Nephron progenitor cell (in vitro differentiated cells): ENCODE measurements at regions not wholly inside any gene's neighbourhood (a gene's known extent, or its start where the extent isn't known, plus 50 kb on each side); places are given as distances from the start of the nearest gene placed in this dataset.

Experiments
- DNase-seq: peaks from one replicate; pipeline ENCODE4 v3.0.0; 2021
- H3K27ac Mint-ChIP-seq: 2 replicates; pipeline ENCODE4 v1.8.0; 2021; ENCODE audit warnings: mild to moderate bottlenecking, moderate library complexity, mixed read lengths
- H3K27me3 Mint-ChIP-seq: 2 replicates; pipeline ENCODE4 v1.8.0; 2021; ENCODE audit warnings: mild to moderate bottlenecking, low read depth, mixed read lengths; ENCODE audit not compliant: poor library complexity
- H3K36me3 Mint-ChIP-seq: 2 replicates; pipeline ENCODE4 v1.8.0; 2021; ENCODE audit warnings: low read depth, mixed read lengths
- H3K4me1 Mint-ChIP-seq: 2 replicates; pipeline ENCODE4 v1.8.0; 2021; ENCODE audit warnings: mixed read lengths
- H3K4me3 Mint-ChIP-seq: 2 replicates; pipeline ENCODE4 v1.8.0; 2021; ENCODE audit warnings: mild to moderate bottlenecking, moderate library complexity, mixed read lengths
- H3K9me3 Mint-ChIP-seq: 2 replicates; pipeline ENCODE4 v1.8.0; 2021; ENCODE audit warnings: mild to moderate bottlenecking, moderate library complexity, mixed read lengths
- TF ChIP-seq, protein P1 (sequence below): fragments of 200-600 bp; sonication (generic); IDR thresholded peaks from 2 replicates; pipeline ENCODE4 v1.5.0; 2021; ENCODE audit warnings: antibody characterized with exemption

DNA sequence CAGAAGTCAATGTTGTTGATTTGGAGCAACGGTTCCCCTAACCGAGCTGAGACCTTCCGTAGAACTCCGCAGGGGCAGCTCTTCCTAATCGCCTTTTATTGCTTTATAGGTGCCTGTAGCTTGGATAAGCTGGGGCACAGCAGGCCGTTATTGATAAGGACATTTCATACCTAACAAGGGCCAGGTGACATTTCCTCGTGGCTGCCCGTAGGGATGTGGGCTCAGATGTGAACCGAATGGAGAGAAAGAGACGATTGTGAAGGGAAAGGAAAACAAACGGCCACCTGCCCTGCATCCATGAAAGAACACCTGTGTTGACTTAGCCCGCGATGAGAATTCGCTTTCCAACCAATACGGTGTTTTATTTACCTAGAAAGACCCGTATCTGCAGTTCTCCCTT is 53.3 kb upstream of the DACT2 start:
- peaks cover 5% of the 10 kb centered on the region for H3K27me3 Mint-ChIP-seq
- no peak overlapping the region for H3K27ac Mint-ChIP-seq
- no peak for DNase-seq
- H3K9me3 Mint-ChIP-seq: peaks cover under 1% of the 10 kb centered on the region
- no peak overlapping the region for H3K4me3 Mint-ChIP-seq
- peaks cover 40% of the 10 kb centered on the region for H3K4me1 Mint-ChIP-seq
- H3K36me3 Mint-ChIP-seq: no peaks in the 10 kb centered on the region
- TF ChIP-seq, protein P1, sequence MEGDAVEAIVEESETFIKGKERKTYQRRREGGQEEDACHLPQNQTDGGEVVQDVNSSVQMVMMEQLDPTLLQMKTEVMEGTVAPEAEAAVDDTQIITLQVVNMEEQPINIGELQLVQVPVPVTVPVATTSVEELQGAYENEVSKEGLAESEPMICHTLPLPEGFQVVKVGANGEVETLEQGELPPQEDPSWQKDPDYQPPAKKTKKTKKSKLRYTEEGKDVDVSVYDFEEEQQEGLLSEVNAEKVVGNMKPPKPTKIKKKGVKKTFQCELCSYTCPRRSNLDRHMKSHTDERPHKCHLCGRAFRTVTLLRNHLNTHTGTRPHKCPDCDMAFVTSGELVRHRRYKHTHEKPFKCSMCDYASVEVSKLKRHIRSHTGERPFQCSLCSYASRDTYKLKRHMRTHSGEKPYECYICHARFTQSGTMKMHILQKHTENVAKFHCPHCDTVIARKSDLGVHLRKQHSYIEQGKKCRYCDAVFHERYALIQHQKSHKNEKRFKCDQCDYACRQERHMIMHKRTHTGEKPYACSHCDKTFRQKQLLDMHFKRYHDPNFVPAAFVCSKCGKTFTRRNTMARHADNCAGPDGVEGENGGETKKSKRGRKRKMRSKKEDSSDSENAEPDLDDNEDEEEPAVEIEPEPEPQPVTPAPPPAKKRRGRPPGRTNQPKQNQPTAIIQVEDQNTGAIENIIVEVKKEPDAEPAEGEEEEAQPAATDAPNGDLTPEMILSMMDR: no peak

DNA sequence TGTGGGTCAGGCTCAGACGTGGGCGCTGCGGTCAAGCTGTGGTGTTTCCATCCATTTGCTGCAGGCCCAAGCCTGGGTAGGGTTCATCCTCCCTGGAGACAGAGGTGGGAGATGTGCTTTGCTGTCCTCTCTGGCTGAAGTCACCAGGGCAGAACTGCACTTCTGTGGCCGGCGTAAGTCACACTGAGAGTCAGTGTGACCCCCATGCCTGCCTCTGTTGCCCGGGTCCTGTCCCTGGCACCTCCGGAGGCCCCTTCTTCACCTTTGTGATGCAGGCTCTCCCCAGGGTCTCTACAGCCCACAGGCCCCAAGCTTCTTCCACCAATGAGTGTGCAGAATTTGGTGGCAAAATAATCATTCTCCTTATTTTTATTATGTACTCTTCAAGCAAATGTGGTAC is 53.8 kb upstream of the DACT2 start:
- H3K4me3 Mint-ChIP-seq: no peak overlapping the region
- peaks cover 5% of the 10 kb centered on the region for H3K27me3 Mint-ChIP-seq
- TF ChIP-seq, protein P1: no peak
- no peaks in the 10 kb centered on the region for H3K36me3 Mint-ChIP-seq
- H3K27ac Mint-ChIP-seq: no peak overlapping the region
- peaks cover 5% of the 10 kb centered on the region for H3K9me3 Mint-ChIP-seq
- H3K4me1 Mint-ChIP-seq: peaks cover 42% of the 10 kb centered on the region
- no peak for DNase-seq

DNA sequence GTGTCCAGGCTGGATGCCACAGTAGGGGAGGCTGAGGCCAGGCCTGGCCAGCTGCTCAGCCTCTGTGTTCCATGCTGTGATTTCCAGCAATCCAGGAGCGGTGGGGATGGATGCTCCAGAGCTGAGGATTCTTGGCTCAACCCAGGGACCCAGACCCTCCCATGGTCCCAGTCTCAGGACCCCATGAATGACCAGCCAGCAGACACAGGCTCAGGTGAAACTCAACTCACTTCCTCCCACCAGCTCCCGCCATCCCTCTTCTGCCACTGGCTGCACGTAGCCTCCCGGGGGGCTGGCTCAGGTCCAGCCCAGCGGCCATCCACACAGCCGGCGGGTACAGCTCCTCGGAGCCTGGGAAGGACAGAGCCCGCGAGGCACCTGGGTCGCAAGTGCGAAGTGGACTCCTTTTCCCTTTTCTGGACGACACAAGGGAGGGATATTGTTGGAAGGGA is 54.5 kb upstream of the DACT2 start:
- H3K36me3 Mint-ChIP-seq: no peaks in the 10 kb centered on the region
- H3K9me3 Mint-ChIP-seq: peaks cover 12% of the 10 kb centered on the region
- TF ChIP-seq, protein P1: no peak
- H3K27ac Mint-ChIP-seq: no peak overlapping the region
- DNase-seq: no peak
- H3K4me3 Mint-ChIP-seq: no peak overlapping the region
- H3K27me3 Mint-ChIP-seq: peaks cover 11% of the 10 kb centered on the region
- peaks cover 35% of the 10 kb centered on the region for H3K4me1 Mint-ChIP-seq

DNA sequence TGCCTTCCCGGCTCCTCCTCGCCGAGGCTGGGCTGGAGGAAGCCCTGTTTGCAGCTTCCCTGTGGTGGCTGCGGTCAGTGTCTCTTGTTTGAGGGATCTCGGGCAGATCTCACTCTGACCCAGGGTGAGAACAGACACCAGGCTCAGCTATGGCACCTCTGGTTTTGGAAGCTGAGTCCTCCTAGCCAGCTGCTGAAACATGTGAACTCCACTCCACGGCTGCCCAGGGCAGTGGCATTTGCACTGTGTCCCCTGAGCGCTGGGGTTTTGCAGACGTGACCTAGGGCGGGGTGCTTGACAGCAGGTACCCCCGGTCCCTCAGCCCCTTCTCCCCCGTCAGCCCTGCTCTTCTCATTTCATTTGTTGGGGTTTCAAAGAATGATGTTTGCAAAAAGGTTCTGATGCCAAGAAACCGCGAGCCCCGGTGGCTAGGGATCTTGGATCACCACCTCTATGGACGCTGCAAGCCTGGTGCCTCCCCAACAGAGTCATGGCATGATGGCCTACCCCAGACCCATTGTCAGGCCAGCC is 55.0 kb upstream of the DACT2 start:
- Mint-ChIP-seq H3K4me3 (no peak overlapping the region), H3K27me3 (peaks cover 11% of the 10 kb centered on the region), H3K9me3 (peaks cover 17% of the 10 kb centered on the region), H3K4me1 (peaks cover 34% of the 10 kb centered on the region), H3K27ac (no peak overlapping the region), H3K36me3 (no peaks in the 10 kb centered on the region)
- no peak for DNase-seq
- TF ChIP-seq, protein P1: no peak

DNA sequence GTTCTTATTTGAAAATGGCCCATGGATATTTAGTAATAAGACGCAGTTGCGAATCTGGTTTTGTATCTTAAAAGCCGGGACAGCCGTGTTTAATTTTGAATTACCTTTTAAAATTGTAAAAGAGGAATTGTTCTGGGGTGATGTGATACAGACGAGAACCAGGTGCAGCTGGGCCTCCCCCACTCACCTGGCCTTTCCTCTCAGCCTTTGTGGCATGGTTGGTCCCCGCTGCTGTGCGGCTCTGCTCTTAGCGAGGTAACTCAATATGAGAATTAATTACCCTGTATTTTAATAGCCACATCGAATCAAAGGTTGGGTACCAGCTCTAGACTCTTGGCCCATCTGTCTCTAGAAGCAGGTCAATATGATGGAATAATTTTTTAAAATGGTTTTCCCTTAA is 56.5 kb upstream of the DACT2 start:
- peaks cover 33% of the 10 kb centered on the region for H3K9me3 Mint-ChIP-seq
- no peak overlapping the region for H3K4me3 Mint-ChIP-seq
- TF ChIP-seq, protein P1: no peak
- H3K4me1 Mint-ChIP-seq: peaks cover 29% of the 10 kb centered on the region
- no peak for DNase-seq
- H3K27ac Mint-ChIP-seq: no peak overlapping the region
- peaks cover 7% of the 10 kb centered on the region for H3K36me3 Mint-ChIP-seq
- H3K27me3 Mint-ChIP-seq: peaks cover 14% of the 10 kb centered on the region

DNA sequence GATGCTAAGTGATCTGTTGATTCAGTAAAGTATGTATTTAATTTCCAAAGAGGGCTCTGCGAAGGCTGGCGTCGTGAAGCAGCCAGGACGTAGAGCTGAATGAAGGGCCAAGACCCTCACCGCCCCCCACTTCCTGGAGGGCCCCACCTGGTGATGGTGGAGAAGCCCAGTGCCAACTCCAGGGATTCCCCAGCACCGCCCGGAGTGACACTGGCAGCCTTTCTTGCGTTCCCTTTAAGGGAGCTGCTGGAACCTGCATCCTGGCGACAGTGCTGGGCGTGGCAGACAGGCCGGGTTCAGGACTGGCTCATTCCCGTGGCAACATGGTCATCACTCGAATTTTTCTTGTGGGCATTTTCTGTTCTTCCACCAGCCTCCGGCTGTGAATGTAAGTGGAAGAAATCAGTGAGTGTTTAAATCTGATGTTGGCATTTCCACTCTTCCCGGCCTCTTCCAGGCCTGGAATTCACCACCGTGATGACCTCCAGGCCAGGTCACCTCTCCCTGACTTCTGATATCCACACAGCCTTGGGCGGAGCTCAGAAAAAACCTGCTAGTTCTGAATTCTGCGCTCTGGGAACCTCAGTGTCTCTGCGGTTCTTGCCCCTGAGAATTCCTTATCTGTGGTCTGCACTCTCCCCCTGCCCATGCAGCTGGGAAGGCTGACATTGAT is 57.4 kb upstream of the DACT2 start:
- TF ChIP-seq, protein P1: no peak
- Mint-ChIP-seq H3K27me3 (peaks cover 14% of the 10 kb centered on the region), H3K4me1 (peaks cover 29% of the 10 kb centered on the region), H3K9me3 (peaks cover 36% of the 10 kb centered on the region), H3K36me3 (peaks cover 7% of the 10 kb centered on the region), H3K27ac (no peak overlapping the region), H3K4me3 (no peak overlapping the region)
- no peak for DNase-seq
